HL-60 (cell line): ENCODE measurements at regions not wholly inside any gene's neighbourhood (a gene's known extent, or its start where the extent isn't known, plus 50 kb on each side); places are given as distances from the start of the nearest gene placed in this dataset.

Experiments used
- CTCF ChIP-seq: IDR thresholded peaks from one replicate; pipeline ENCODE4 v1.5.1; 2011; ENCODE audit warnings: low read length, control low read depth, inconsistent platforms; ENCODE audit not compliant: insufficient read depth
- GABPA ChIP-seq: IDR thresholded peaks from 2 replicates; pipeline ENCODE4 v1.6.1; 2012; ENCODE audit warnings: low read depth
- POLR2AphosphoS5 ChIP-seq: IDR thresholded peaks from 2 replicates; pipeline ENCODE4 v1.6.1; 2012; ENCODE audit warnings: low read depth
- SPI1 ChIP-seq: IDR thresholded peaks from 2 replicates; pipeline ENCODE4 v1.6.1; 2012; ENCODE audit warnings: low read depth, mild to moderate bottlenecking, borderline replicate concordance
- TF ChIP-seq, protein P1 (sequence below): IDR thresholded peaks from 2 replicates; pipeline ENCODE4 v1.6.1; 2012; ENCODE audit warnings: low read depth; ENCODE audit not compliant: insufficient replicate concordance

GRCh38 chr10:78828647-78829539, 239.9 kb upstream of the ZMIZ1 start:
- no peak for TF ChIP-seq CTCF
- TF ChIP-seq GABPA, result no peak
- TF ChIP-seq POLR2AphosphoS5, result no peak
- TF ChIP-seq, protein P1, sequence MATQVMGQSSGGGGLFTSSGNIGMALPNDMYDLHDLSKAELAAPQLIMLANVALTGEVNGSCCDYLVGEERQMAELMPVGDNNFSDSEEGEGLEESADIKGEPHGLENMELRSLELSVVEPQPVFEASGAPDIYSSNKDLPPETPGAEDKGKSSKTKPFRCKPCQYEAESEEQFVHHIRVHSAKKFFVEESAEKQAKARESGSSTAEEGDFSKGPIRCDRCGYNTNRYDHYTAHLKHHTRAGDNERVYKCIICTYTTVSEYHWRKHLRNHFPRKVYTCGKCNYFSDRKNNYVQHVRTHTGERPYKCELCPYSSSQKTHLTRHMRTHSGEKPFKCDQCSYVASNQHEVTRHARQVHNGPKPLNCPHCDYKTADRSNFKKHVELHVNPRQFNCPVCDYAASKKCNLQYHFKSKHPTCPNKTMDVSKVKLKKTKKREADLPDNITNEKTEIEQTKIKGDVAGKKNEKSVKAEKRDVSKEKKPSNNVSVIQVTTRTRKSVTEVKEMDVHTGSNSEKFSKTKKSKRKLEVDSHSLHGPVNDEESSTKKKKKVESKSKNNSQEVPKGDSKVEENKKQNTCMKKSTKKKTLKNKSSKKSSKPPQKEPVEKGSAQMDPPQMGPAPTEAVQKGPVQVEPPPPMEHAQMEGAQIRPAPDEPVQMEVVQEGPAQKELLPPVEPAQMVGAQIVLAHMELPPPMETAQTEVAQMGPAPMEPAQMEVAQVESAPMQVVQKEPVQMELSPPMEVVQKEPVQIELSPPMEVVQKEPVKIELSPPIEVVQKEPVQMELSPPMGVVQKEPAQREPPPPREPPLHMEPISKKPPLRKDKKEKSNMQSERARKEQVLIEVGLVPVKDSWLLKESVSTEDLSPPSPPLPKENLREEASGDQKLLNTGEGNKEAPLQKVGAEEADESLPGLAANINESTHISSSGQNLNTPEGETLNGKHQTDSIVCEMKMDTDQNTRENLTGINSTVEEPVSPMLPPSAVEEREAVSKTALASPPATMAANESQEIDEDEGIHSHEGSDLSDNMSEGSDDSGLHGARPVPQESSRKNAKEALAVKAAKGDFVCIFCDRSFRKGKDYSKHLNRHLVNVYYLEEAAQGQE, result no peak
- no peak for TF ChIP-seq SPI1
